SW 1271 (cell line): ENCODE measurements at regions not wholly inside any gene's neighbourhood (a gene's known extent, or its start where the extent isn't known, plus 50 kb on each side); places are given as distances from the start of the nearest gene placed in this dataset.

Source experiments
- DNase-seq, 2 experiments: peaks; one replicate each; lab custom pipeline; 2025; lab: John Stamatoyannopoulos, UW

- peak; percentile 71 to 79 for DNase-seq
Observed at GRCh38 chr3:31004025-31004678, 109.7 kb upstream of the GADL1 start.

- DNase-seq: no peak
Observed at GRCh38 chr3:31008994-31009393, 114.5 kb upstream of the GADL1 start.

GRCh38 chr3:31009881-31010280 is 115.4 kb upstream of the GADL1 start:
- DNase-seq: no peak

- peak in 1 of 2 experiments; percentile 31 for DNase-seq
Observed at GRCh38 chr3:31010491-31010890, 116.0 kb upstream of the GADL1 start.

GRCh38 chr3:31011380-31011779 is 116.9 kb upstream of the GADL1 start:
- no peak for DNase-seq

GRCh38 chr3:31013090-31013489 is 118.6 kb upstream of the GADL1 start:
- DNase-seq: no peak

GRCh38 chr3:31013843-31014242 is 119.4 kb upstream of the GADL1 start:
- DNase-seq: no peak

GRCh38 chr3:31014317-31015040 is 120.0 kb upstream of the GADL1 start:
- no peak for DNase-seq

GRCh38 chr3:31016196-31016595 is 121.7 kb upstream of the GADL1 start:
- no peak for DNase-seq

- DNase-seq: no peak
Observed at GRCh38 chr3:31022716-31023115, 128.3 kb upstream of the GADL1 start.

GRCh38 chr3:31025541-31025940 is 131.1 kb upstream of the GADL1 start:
- no peak for DNase-seq

- DNase-seq: no peak
Observed at GRCh38 chr3:31027191-31027761, 132.8 kb upstream of the GADL1 start.

- DNase-seq: no peak
Observed at GRCh38 chr3:31027914-31028313, 133.5 kb upstream of the GADL1 start.

- no peak for DNase-seq
Observed at GRCh38 chr3:31028766-31029165, 134.3 kb upstream of the GADL1 start.

- no peak for DNase-seq
Observed at GRCh38 chr3:31029706-31030105, 135.2 kb upstream of the GADL1 start.

GRCh38 chr3:31035681-31036080 is 141.2 kb upstream of the GADL1 start:
- DNase-seq: no peak

GRCh38 chr3:31038086-31038739 is 143.8 kb upstream of the GADL1 start:
- no peak for DNase-seq

- no peak for DNase-seq
Observed at GRCh38 chr3:31039145-31039544, 144.7 kb upstream of the GADL1 start.

GRCh38 chr3:31041161-31041978 is 146.9 kb upstream of the GADL1 start:
- DNase-seq: peak; percentile 75 to 96

GRCh38 chr3:31043184-31043819 is 148.8 kb upstream of the GADL1 start:
- DNase-seq: peak in 1 of 2 experiments; percentile 11

- no peak for DNase-seq
Observed at GRCh38 chr3:31047673-31048072, 153.2 kb upstream of the GADL1 start.
